ENCODE measurements at regions not wholly inside any gene's neighbourhood (a gene's known extent, or its start where the extent isn't known, plus 50 kb on each side); places are given as distances from the start of the nearest gene placed in this dataset.

DNA sequence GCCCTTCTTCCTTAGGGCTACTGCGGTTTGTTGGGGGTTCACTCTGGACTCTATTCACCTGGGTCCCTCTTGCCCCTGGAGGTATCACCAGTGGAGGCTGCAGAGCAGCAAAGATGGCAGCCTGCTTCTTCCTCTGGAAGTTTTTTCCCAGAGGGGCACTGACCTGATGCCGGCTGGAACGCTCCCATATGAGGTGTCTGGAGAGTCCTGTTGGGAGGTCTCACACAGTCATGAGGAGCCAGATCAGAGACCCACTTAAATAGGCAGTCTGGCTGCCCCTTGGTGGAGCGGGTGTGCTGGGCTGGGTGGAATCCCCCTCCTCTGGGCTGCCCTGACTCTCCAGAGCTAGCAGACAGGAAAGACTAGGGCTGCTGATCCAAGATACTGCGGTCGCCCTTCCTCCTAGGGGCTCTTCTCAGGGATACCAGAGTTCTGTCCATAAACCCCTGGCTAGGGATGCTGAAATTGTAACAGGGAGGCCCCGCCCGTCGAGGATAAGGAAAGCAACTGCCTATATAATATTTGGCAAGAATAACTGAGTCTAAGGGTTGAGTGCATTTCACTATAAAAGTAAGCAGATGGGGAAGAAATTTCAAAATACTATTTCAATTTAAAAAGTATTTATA is 140.7 kb downstream of the NOL4 start:
- 63 to 86% methylated on average over 1 to 3 of the region's 9 CpGs for WGBS, 2 donors (ENCODE audit: low coverage in 1 of 2)
- Histone ChIP-seq H3K27me3 (no peaks in the 10 kb centered on the region), H3K36me3 (no peaks in the 10 kb centered on the region), H3K4me1 (no peaks in the 10 kb centered on the region), H3K4me3 (no peak overlapping the region), H3K9me3 (no peaks in the 10 kb centered on the region), H3K27ac (no peak overlapping the region)
- no peak for TF ChIP-seq POLR2A (IDR thresholded peaks at IDR 0.05)
- TF ChIP-seq CTCF (IDR thresholded peaks at IDR 0.05), result no peak
- no peak for ATAC-seq

GRCh38 chr18:34077599-34077998 is 147.1 kb downstream of the NOL4 start:
- no peaks in the 10 kb centered on the region for H3K4me1 ChIP-seq
- no peak for ATAC-seq

GRCh38 chr18:34075963-34076860 is 148.5 kb downstream of the NOL4 start:
- Histone ChIP-seq H3K27me3 (no peaks in the 10 kb centered on the region), H3K4me1 (no peaks in the 10 kb centered on the region), H3K27ac (no peak overlapping the region), H3K4me3 (no peak overlapping the region), H3K9me3 (no peaks in the 10 kb centered on the region), H3K36me3 (no peaks in the 10 kb centered on the region)
- 86 to 87% methylated on average over 9 to 10 of the region's 10 CpGs for WGBS, 2 donors (ENCODE audit: low coverage in 1 of 2)
- ATAC-seq, result no peak
- TF ChIP-seq CTCF (IDR thresholded peaks at IDR 0.05) (no peak), EP300 (IDR thresholded peaks at IDR 0.05) (no peak), POLR2AphosphoS5 (IDR thresholded peaks at IDR 0.05) (no peak), POLR2A (IDR thresholded peaks at IDR 0.05) (no peak)

More at GRCh38 chr18:34077599-34077998, 147.1 kb downstream of the NOL4 start:
- TF ChIP-seq POLR2A (IDR thresholded peaks at IDR 0.05), result no peak
- TF ChIP-seq CTCF (IDR thresholded peaks at IDR 0.05), result no peak
- TF ChIP-seq POLR2AphosphoS5 (IDR thresholded peaks at IDR 0.05), result no peak
- no peak for TF ChIP-seq EP300 (IDR thresholded peaks at IDR 0.05)
- no peaks in the 10 kb centered on the region for H3K9me3 ChIP-seq
- no peak overlapping the region for H3K4me3 ChIP-seq
- no peak overlapping the region for H3K27ac ChIP-seq
- no peaks in the 10 kb centered on the region for H3K27me3 ChIP-seq
- no peaks in the 10 kb centered on the region for H3K36me3 ChIP-seq

GRCh38 chr18:34061226-34061625 is 163.5 kb downstream of the NOL4 start:
- no peak for ATAC-seq
- Histone ChIP-seq H3K4me1 (no peaks in the 10 kb centered on the region), H3K36me3 (no peaks in the 10 kb centered on the region), H3K27ac (no peak overlapping the region), H3K9me3 (peaks cover 0 to under 1% (median 0%) of the 10 kb centered on the region in 3 donors), H3K4me3 (no peak overlapping the region), H3K27me3 (no peaks in the 10 kb centered on the region)
- TF ChIP-seq POLR2A (IDR thresholded peaks at IDR 0.05) (no peak), EP300 (IDR thresholded peaks at IDR 0.05) (no peak)

- no peak for ATAC-seq
- Histone ChIP-seq H3K36me3 (no peaks in the 10 kb centered on the region), H3K4me1 (no peaks in the 10 kb centered on the region), H3K4me3 (no peak overlapping the region), H3K9me3 (peaks cover 0 to 12% (median 0%) of the 10 kb centered on the region in 3 donors), H3K27me3 (no peaks in the 10 kb centered on the region), H3K27ac (no peak overlapping the region)
- WGBS, 2 donors (ENCODE audit: low coverage in 1 of 2), result 71 to 75% methylated on average over 1 of the region's 1 CpG
- no peak for TF ChIP-seq POLR2A (IDR thresholded peaks at IDR 0.05)
- TF ChIP-seq CTCF (IDR thresholded peaks at IDR 0.05), result no peak
- TF ChIP-seq POLR2AphosphoS5 (IDR thresholded peaks at IDR 0.05), result no peak
- no peak for TF ChIP-seq EP300 (IDR thresholded peaks at IDR 0.05)
Measured at GRCh38 chr18:34055227-34055626, 169.5 kb downstream of the NOL4 start.

Data from gastroesophageal sphincter (tissue), 4 donors.